ENCODE measurements at regions not wholly inside any gene's neighbourhood (a gene's known extent, or its start where the extent isn't known, plus 50 kb on each side); places are given as distances from the start of the nearest gene placed in this dataset.

DNA sequence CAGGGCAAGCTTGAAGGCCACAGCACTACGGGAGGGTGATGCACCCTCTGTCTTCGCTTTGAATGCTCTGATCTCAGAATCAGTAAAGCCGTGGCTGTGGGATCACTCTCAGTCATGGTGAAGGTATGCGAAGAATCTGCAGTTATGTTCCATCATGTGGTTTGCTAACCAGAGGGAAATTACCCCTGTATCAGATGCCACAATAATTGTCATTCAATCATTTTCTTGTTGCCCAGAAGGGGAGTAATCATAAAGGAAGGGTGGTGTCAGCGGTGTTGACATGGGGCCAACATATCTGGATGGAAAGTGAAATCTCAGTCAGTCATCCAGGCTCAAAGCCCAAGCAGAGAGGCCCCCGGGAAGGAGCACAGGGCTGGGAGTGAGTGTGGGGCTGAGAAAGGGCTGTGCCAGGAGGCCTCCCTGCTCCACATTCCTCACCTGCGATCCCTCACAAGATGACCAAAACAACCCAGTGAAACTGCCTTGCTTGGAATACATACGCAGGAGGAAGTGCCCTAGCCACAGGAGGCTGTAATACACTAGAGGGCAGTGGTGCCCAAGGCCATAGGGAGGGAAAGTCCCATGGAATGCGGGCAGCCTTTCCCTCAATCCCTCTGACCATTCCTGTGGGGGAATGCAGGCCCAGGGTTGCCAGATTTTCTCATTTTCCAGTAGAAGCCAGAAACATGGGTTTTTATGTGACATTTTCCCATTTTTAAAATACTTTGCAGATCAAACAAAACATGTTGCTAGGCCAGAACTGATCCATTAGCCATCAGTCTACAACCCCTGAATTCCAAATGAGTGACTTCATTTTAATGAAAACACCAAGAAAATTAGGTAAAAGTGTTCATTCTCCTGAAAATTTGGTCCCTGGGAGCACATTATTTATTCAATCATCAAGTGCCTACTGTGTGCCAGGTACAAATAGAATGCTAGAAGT lies 95.7 kb upstream of the VANGL1 start:
- peaks cover 0 to 5% (median 0%) of the 10 kb centered on the region in 9 donors for H3K9me3 Mint-ChIP-seq
- H3K27ac Mint-ChIP-seq = peak overlapping the region in 1 of 10 donors; percentile 50
- no peaks in the 10 kb centered on the region for H3K36me3 Mint-ChIP-seq
- ATAC-seq = no peak
- no peaks in the 10 kb centered on the region for H3K4me1 Mint-ChIP-seq
- POLR2A ChIA-PET = no interaction called here
- peaks cover 0 to 14% (median 1%) of the 10 kb centered on the region in 5 donors for H3K27me3 Mint-ChIP-seq
- DNase-seq = no peak
- H3K4me3 Mint-ChIP-seq = no peak overlapping the region

DNA sequence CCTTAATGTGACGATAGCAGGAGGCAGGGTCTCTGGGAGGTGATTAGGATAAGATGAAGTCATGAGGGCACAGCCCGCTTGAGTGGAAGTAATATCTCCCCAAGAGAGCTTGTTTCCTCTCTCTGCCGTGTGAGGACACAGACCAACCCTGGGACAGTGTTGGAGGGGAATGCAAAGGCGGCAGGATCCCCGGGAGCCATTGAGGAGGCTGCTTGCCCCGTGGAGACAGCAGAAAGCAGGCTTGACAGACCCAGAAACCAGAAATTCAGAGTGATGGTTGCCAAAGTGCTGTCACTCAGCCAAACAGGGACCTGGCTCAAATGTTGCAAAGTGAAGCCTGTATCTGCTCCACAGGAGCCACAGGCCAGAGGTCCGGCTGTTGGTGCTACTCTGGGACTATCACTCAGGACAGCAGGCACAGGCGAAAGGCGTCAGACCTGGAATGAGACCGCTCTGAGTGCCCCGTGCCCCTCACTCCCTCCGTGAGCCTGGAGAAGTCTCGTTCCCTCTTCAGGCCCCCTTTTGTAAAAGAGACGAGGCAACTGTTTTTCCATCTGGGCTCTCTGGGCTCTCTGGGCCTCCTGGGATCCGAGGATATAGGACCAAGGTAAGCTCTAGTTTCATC lies 96.6 kb upstream of the VANGL1 start:
- peaks cover 0 to 6% (median 1%) of the 10 kb centered on the region in 5 donors for H3K27me3 Mint-ChIP-seq
- ATAC-seq (no peak), DNase-seq (no peak)
- H3K4me3 Mint-ChIP-seq = no peak overlapping the region
- no peak overlapping the region for H3K27ac Mint-ChIP-seq
- no peaks in the 10 kb centered on the region for H3K36me3 Mint-ChIP-seq
- POLR2A ChIA-PET = no interaction called here
- H3K9me3 Mint-ChIP-seq = no peaks in the 10 kb centered on the region
- no peaks in the 10 kb centered on the region for H3K4me1 Mint-ChIP-seq

DNA sequence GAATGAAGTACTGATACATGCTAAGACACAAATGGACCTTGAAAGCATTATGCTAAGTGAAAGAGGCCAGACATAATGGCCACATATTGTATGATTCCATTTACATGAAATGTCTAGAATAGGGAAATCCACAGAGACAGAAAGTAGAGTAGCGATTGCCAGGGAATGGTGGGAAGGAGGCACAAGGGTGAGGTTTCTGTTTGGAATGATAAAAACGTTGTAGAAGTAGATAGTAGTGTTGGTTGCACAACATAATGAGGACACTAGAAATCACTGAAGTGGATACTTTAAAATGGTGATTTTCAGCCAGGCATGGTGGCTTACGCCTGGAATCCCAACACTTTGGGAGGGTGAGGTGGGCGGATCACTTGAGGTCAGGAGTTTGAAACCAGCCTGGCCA lies 97.6 kb upstream of the VANGL1 start:
- Mint-ChIP-seq H3K36me3 (no peaks in the 10 kb centered on the region), H3K27me3 (peaks cover 0 to 3% (median 1%) of the 10 kb centered on the region in 5 donors), H3K4me3 (no peak overlapping the region), H3K27ac (no peak overlapping the region), H3K9me3 (peaks cover 0 to 2% (median 0%) of the 10 kb centered on the region in 9 donors), H3K4me1 (no peaks in the 10 kb centered on the region)
- no peak for DNase-seq
- POLR2A ChIA-PET = no interaction called here
- no peak for ATAC-seq

DNA sequence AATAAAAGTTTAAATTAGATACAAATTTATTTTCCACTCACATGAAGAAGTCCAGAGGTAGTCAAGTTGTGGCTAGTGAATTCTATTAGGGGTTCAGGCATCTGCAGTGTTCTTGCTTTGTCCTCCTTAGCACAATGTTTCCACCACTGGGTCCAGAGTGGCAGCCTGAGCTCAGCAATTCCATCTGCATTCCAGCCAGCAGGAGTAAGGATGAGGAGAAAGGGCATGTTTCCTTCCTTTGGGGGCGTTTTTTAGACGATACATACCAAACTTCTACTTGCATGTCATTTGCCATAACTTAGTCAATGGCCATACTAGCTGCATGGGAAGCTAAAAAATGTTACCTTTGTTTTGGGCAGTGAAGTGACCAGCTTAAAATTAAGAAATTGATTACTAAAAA lies 98.5 kb upstream of the VANGL1 start:
- Mint-ChIP-seq H3K9me3 (peaks cover 0 to 2% (median 0%) of the 10 kb centered on the region in 9 donors), H3K27me3 (peaks cover 0 to 3% (median 1%) of the 10 kb centered on the region in 5 donors), H3K4me1 (no peaks in the 10 kb centered on the region), H3K27ac (no peak overlapping the region), H3K4me3 (no peak overlapping the region), H3K36me3 (no peaks in the 10 kb centered on the region)
- DNase-seq = no peak
- no peak for ATAC-seq
- POLR2A ChIA-PET = no interaction called here

DNA sequence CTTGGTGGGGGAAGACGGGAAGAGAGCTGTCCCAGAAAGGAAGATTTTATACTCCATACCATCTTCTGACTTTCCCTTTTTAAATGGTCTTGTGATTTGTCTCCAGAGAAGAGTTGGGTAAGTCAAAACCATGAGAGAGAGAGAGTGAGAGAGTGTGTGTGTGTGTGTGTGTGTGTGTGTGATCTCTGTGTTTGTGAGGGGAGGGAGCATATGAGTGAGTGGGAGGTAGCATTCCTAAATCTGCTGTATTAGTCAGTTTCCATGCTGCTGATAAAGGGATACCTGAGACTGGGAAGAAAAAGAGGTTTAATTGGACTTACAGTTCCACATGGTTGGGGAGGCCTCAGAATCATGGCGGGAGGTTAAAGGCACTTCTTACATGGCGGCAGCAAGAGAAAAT lies 102.0 kb upstream of the VANGL1 start:
- DNase-seq (no peak), ATAC-seq (no peak)
- peaks cover 0 to 3% (median 0%) of the 10 kb centered on the region in 5 donors for H3K27me3 Mint-ChIP-seq
- no peak overlapping the region for H3K27ac Mint-ChIP-seq
- no peak overlapping the region for H3K4me3 Mint-ChIP-seq
- POLR2A ChIA-PET = no interaction called here
- H3K9me3 Mint-ChIP-seq = peaks cover 0 to 2% (median 0%) of the 10 kb centered on the region in 9 donors
- no peaks in the 10 kb centered on the region for H3K4me1 Mint-ChIP-seq
- H3K36me3 Mint-ChIP-seq = peaks cover 0 to under 1% (median 0%) of the 10 kb centered on the region in 3 donors

DNA sequence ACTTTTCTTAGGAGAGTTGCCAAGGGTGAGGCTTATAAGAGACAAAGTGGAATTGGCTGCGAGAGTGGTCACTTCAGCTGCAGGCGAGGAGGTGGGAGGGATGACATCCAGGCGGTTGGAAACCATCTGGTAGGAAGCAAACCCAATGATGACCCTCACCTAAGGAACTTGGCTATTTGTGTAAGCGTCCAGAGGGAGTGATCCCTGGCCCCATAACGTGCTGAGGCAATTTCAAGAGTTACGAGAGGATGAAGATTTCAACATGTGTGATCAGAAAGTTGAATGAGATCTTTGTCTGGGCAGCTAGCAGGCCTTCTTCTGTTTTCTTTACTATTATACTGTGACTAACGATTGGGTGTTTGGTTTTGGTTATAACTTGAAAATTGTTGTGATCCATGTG lies 102.7 kb upstream of the VANGL1 start:
- Mint-ChIP-seq H3K9me3 (peaks cover 0 to 5% (median 0%) of the 10 kb centered on the region in 9 donors), H3K36me3 (peaks cover 0 to 2% (median 0%) of the 10 kb centered on the region in 3 donors), H3K4me3 (no peak overlapping the region), H3K27ac (no peak overlapping the region), H3K4me1 (no peaks in the 10 kb centered on the region), H3K27me3 (peaks cover 0 to 3% (median 0%) of the 10 kb centered on the region in 5 donors)
- POLR2A ChIA-PET = no interaction called here
- no peak for ATAC-seq
- DNase-seq = no peak

DNA sequence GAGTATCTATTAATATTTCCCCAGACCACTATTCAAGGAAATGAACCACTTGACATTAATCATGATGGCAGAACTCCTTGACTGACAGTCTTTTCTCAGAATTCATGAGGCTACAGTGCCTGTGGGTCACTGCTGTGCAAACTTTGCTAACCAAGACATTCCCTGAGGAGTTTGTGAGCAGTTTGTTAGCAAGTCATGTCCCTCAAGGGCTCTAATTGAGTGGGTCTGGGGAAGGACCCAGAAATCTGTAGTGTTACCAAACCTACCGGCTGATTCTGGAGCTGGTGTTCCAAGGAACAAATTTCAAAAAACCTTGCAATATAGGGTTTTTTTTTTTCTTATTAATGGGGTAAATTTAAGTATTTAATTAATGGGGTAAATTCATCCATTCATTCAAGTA lies 103.2 kb upstream of the VANGL1 start:
- POLR2A ChIA-PET = no interaction called here
- no peaks in the 10 kb centered on the region for H3K4me1 Mint-ChIP-seq
- peaks cover 0 to 5% (median 0%) of the 10 kb centered on the region in 9 donors for H3K9me3 Mint-ChIP-seq
- DNase-seq = no peak
- no peak for ATAC-seq
- H3K27ac Mint-ChIP-seq = no peak overlapping the region
- H3K4me3 Mint-ChIP-seq = no peak overlapping the region
- H3K27me3 Mint-ChIP-seq = peaks cover 0 to 3% (median 0%) of the 10 kb centered on the region in 5 donors
- H3K36me3 Mint-ChIP-seq = peaks cover 0 to 2% (median 0%) of the 10 kb centered on the region in 3 donors

DNA sequence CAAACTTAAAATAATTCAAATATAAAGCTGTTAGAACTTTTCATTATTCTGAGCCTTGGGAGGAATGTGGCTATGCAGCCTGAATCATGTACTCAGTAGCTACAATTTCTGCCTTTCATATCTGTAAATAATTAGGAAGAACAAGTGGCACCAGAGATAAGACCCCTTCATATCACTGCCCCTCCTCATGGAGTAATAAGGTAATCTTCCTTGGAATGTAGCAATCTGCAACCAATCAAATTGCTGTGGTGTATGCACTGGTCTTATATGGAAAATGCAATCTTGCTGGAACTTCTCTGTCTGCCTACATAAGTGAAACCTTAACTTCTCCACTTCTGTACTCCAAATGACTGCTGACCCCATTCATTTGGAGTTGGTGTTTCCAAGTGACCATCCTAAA lies 104.4 kb upstream of the VANGL1 start:
- no peak overlapping the region for H3K4me3 Mint-ChIP-seq
- ATAC-seq (no peak), DNase-seq (no peak)
- POLR2A ChIA-PET = no interaction called here
- H3K27me3 Mint-ChIP-seq = no peaks in the 10 kb centered on the region
- no peak overlapping the region for H3K27ac Mint-ChIP-seq
- H3K36me3 Mint-ChIP-seq = peaks cover 0 to 2% (median 0%) of the 10 kb centered on the region in 3 donors
- H3K4me1 Mint-ChIP-seq = no peaks in the 10 kb centered on the region
- peaks cover 0 to 5% (median 0%) of the 10 kb centered on the region in 9 donors for H3K9me3 Mint-ChIP-seq

DNA sequence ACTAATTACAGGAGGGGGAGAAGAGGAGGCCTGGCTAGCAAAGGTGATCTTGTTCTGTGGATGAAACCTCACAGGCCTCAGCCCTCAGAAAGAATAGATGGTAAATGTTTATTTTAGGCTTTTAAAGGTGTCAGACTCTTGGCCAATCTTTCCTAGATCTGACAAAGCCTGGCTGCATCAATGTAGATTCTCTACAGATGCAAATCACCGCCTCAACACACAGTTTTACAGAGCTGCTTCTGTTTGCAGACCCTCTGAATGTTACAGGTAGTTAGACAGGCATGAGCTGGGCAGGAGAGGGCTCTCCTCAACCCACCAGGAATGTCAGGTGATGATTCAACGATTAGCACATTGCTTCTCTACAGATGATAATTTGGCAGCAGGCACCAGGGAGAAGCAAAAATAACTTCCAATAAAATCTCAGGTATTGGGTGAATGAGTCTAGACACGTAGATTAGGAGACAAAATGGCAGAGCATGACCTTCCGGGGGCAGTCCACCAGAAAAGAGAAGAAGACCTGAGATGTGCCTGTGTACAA lies 105.4 kb upstream of the VANGL1 start:
- H3K4me3 Mint-ChIP-seq = no peak overlapping the region
- POLR2A ChIA-PET = no interaction called here
- no peaks in the 10 kb centered on the region for H3K27me3 Mint-ChIP-seq
- no peak overlapping the region for H3K27ac Mint-ChIP-seq
- peaks cover 0 to 2% (median 0%) of the 10 kb centered on the region in 3 donors for H3K36me3 Mint-ChIP-seq
- peaks cover 0 to 5% (median 0%) of the 10 kb centered on the region in 9 donors for H3K9me3 Mint-ChIP-seq
- peaks cover 0 to 6% (median 0%) of the 10 kb centered on the region in 4 donors for H3K4me1 Mint-ChIP-seq
- ATAC-seq (no peak), DNase-seq (no peak)

DNA sequence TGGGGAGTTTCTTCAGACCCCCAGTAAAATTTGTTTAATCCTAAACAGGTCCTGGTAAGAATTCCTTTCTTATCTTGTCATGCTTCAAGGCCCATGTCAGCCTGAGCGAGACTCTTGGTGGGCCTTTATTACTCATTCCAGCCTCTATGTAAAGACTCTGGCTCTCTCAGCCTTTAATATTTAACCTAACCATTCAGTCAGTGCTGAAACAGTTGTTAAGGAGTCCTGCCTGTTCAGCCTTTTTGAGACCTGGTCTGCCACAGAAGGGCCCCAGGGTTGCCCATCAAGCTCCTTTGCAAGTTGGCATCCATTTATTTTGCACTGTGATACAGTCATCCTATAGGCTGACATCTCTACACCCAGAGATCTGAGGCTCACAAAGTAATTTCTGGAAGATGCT lies 107.7 kb upstream of the VANGL1 start:
- peaks cover 0 to 2% (median 0%) of the 10 kb centered on the region in 3 donors for H3K36me3 Mint-ChIP-seq
- peaks cover 0 to 5% (median 0%) of the 10 kb centered on the region in 9 donors for H3K9me3 Mint-ChIP-seq
- POLR2A ChIA-PET = no interaction called here
- DNase-seq (no peak), ATAC-seq (no peak)
- peaks cover 0 to 6% (median 0%) of the 10 kb centered on the region in 4 donors for H3K4me1 Mint-ChIP-seq
- no peak overlapping the region for H3K4me3 Mint-ChIP-seq
- no peaks in the 10 kb centered on the region for H3K27me3 Mint-ChIP-seq
- no peak overlapping the region for H3K27ac Mint-ChIP-seq

DNA sequence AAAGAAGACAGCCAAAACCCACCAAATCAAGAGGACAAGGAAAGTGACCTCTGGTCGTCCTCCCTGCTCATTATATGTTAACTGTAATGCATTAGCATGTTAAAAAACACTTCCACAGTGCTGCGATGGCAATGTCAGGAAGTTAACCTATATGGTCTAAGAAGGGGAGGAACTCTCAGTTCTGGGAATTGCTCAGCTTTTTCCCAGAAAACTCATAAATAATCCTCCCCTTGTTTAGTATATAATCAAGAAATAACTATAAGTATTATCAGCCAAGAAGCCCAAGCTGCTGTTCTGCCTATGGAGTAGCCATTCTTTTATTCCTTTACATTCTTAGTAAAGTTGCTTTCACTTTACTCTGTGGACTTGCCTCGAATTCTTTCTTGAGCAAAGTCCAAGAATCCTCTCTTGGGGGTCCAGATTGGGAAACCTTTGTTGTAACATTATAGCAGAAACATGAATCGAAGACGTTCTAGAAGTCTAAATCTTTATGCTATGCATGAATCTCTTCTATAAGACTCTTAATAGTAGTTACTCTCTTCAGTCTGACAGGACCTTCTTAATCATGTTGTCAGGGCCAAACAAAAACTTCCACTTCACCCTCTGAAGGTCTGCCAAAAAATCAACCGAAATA lies 110.0 kb upstream of the VANGL1 start:
- H3K27me3 Mint-ChIP-seq = peaks cover 0 to 6% (median 0%) of the 10 kb centered on the region in 5 donors

DNA sequence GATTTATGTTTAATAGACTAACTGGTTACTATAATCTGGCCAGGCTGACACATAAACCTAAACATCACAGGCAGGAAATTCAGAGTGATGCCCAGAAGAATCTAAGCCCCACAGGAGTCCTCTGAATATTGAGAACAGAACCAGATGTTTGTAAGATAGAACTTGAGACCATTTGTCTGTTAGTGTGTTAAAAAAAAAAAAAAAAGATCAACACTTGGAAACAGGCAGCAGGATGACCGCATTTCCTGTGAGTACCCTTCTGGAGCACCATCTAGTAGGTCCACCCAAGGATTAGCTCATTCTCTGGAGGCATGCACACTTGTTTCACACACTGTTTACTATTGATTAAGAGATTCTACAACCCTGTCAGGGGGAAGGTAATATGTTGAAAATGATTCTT lies 111.4 kb upstream of the VANGL1 start:
- no peak overlapping the region for H3K27ac Mint-ChIP-seq
- POLR2A ChIA-PET = no interaction called here
- peaks cover 0 to 6% (median 0%) of the 10 kb centered on the region in 4 donors for H3K4me1 Mint-ChIP-seq
- no peak for ATAC-seq
- DNase-seq = no peak
- H3K27me3 Mint-ChIP-seq = peaks cover 0 to 6% (median 0%) of the 10 kb centered on the region in 5 donors
- no peak overlapping the region for H3K4me3 Mint-ChIP-seq
- peaks cover 0 to 2% (median 0%) of the 10 kb centered on the region in 3 donors for H3K36me3 Mint-ChIP-seq
- peaks cover 0 to 5% (median 0%) of the 10 kb centered on the region in 9 donors for H3K9me3 Mint-ChIP-seq

More for the DNA sequence above, 110.0 kb upstream of the VANGL1 start:
- ATAC-seq (no peak), DNase-seq (no peak)
- no peak overlapping the region for H3K4me3 Mint-ChIP-seq
- POLR2A ChIA-PET = no interaction called here
- peaks cover 0 to 6% (median 0%) of the 10 kb centered on the region in 4 donors for H3K4me1 Mint-ChIP-seq
- peaks cover 0 to 2% (median 0%) of the 10 kb centered on the region in 3 donors for H3K36me3 Mint-ChIP-seq
- peaks cover 0 to 5% (median 0%) of the 10 kb centered on the region in 9 donors for H3K9me3 Mint-ChIP-seq
- H3K27ac Mint-ChIP-seq = no peak overlapping the region
